ENCODE measurements at regions not wholly inside any gene's neighbourhood (a gene's known extent, or its start where the extent isn't known, plus 50 kb on each side); places are given as distances from the start of the nearest gene placed in this dataset.
A peak's percentile ranks its signal among the peaks of the same experiment; 100 is the strongest.

DNA sequence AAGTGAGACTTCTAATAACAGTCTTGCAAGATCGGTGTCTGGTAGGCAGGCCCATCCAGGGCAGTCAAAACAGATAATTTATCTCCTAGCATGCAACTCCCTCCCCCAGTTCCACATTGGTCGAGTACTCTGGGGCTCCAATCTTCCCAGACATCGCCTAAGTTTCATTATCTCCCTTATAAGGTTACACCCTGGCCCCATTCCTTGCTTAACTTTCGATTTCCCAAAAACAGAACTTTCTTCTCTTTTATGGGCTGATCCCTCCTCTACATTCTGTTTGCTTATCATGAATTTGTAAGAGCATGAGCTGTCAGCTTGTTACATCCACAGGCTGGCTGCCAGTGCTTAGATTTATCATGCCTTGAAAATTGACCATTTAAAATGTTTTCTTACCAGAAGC lies 471.3 kb downstream of the TECRL start:
- Histone ChIP-seq H3K4me3 (peak overlapping the region; percentile 62), H3K27ac (no peak overlapping the region)
- no peak for DNase-seq (ENCODE audit: low spot score)
- TF ChIP-seq, protein P1, sequence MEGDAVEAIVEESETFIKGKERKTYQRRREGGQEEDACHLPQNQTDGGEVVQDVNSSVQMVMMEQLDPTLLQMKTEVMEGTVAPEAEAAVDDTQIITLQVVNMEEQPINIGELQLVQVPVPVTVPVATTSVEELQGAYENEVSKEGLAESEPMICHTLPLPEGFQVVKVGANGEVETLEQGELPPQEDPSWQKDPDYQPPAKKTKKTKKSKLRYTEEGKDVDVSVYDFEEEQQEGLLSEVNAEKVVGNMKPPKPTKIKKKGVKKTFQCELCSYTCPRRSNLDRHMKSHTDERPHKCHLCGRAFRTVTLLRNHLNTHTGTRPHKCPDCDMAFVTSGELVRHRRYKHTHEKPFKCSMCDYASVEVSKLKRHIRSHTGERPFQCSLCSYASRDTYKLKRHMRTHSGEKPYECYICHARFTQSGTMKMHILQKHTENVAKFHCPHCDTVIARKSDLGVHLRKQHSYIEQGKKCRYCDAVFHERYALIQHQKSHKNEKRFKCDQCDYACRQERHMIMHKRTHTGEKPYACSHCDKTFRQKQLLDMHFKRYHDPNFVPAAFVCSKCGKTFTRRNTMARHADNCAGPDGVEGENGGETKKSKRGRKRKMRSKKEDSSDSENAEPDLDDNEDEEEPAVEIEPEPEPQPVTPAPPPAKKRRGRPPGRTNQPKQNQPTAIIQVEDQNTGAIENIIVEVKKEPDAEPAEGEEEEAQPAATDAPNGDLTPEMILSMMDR (IDR thresholded peaks at IDR 0.05): no peak

DNA sequence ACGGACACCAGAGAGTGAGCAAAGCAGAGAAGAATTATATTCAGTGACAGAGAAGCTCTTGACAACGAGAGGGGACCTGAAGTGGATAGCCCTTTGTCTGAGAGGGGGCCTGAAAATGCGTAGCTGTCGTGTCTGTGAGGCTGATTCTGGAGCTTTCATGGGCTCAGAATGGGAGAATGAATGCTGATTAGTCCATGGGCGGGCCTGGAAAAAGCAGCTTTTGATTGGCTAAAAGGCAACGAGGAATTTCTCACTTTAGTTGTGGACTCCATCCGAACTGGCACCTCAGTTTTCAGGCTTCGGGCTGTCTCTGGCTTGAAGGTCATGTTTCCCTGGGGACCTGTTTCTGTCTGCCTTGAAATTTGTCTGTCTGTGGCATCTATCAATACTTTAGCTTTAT lies 487.1 kb downstream of the TECRL start:
- no peak for DNase-seq (ENCODE audit: low spot score)
- TF ChIP-seq, protein P1 (IDR thresholded peaks at IDR 0.05): no peak
- H3K27ac ChIP-seq: no peak overlapping the region
- no peak overlapping the region for H3K4me3 ChIP-seq

- no peak overlapping the region for H3K27ac ChIP-seq
- DNase-seq (ENCODE audit: low spot score): no peak
- TF ChIP-seq, protein P1 (IDR thresholded peaks at IDR 0.05): no peak
- no peak overlapping the region for H3K4me3 ChIP-seq
Measured at GRCh38 chr4:63921561-63921960, 487.7 kb downstream of the TECRL start.

- Histone ChIP-seq H3K4me3 (no peak overlapping the region), H3K27ac (no peak overlapping the region)
- no peak for DNase-seq (ENCODE audit: low spot score)
- TF ChIP-seq, protein P1 (IDR thresholded peaks at IDR 0.05): no peak
Measured at GRCh38 chr4:63919636-63920365, 489.4 kb downstream of the TECRL start.

DNA sequence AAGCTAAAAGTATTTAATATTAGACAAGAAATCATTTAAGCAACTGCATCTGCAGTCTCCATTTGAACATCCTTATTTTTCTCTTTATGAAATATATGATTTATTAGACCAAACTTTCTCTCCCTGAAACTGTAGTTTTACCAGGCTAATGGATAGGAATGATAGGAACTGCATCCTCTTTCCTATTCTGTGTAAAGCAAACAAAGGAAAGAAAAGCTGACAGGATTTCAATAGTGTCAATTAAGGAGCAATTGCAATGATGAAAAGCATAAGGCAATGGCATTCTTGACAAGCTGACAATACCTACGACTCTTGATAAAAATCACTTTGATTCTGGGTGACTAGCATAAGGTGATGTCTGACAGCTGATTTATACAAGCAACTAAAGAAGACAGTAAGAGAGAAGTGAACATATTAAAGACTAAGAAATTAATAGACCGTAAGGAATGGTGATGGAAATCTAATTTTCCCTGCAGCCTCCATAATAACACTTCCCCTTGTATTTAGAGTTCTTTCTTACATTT lies 502.5 kb downstream of the TECRL start:
- Histone ChIP-seq H3K4me3 (no peak overlapping the region), H3K27ac (no peak overlapping the region)
- TF ChIP-seq, protein P1 (IDR thresholded peaks at IDR 0.05): no peak
- no peak for DNase-seq (ENCODE audit: low spot score)

- no peak overlapping the region for H3K4me3 ChIP-seq
- TF ChIP-seq, protein P1 (IDR thresholded peaks at IDR 0.05): no peak
- no peak for DNase-seq (ENCODE audit: low spot score)
- no peak overlapping the region for H3K27ac ChIP-seq
Measured at GRCh38 chr4:63904201-63904600, 505.0 kb downstream of the TECRL start.

GRCh38 chr4:63901304-63901703 lies 507.9 kb downstream of the TECRL start:
- Histone ChIP-seq H3K27ac (no peak overlapping the region), H3K4me3 (no peak overlapping the region)
- TF ChIP-seq, protein P1 (IDR thresholded peaks at IDR 0.05): no peak
- DNase-seq (ENCODE audit: low spot score): no peak
